Mucosa of gallbladder (tissue), 1 donor: ENCODE measurements at regions not wholly inside any gene's neighbourhood (a gene's known extent, or its start where the extent isn't known, plus 50 kb on each side); places are given as distances from the start of the nearest gene placed in this dataset.

Experiments
- DNase-seq: peaks from one replicate; pipeline ENCODE4 v3.0.0-alpha.2; 2020; ENCODE audit warnings: low spot score
- donor health status: DM: no; HTN: no; CAD: no.

DNA sequence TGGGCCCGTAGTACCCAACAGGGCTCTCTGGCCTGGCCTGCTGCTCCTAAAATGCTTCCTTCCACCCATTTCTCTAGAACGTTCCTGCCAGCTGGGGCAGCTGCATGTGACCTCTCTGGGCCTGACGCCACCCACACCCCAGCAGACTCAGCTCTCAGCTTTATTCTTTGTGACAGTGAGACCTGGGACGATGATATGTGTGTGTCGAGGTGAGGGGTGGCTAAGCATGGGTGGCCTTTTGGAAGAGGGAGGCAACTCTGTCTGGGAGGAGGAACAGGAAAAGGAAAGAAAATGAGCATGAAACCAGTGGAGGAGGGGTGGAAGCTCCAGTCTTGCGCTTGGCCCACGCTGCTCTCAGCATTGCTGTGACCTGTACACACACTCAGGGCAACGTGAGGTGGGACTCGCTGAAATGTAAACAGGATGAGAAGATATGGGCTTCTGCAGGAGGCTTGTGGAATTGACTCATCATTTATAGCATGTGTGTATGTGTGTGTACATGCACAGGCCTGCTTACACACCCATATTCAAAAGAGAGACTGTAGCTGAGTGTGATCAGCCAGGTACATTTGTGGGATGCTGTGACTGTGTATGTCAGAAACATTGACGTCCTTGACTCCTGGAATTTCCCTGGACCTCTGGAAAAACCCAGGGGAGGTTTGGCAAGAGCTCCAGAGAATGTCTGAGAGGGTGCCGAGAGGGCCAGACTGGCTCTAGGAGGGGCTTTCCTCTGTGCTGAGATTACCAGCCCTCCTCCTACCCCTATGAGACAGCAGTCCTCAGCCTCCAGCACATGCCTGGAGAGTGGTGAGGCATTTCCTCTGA is 137.9 kb downstream of the PJA1 start:
- DNase-seq, result peak; percentile 64

DNA sequence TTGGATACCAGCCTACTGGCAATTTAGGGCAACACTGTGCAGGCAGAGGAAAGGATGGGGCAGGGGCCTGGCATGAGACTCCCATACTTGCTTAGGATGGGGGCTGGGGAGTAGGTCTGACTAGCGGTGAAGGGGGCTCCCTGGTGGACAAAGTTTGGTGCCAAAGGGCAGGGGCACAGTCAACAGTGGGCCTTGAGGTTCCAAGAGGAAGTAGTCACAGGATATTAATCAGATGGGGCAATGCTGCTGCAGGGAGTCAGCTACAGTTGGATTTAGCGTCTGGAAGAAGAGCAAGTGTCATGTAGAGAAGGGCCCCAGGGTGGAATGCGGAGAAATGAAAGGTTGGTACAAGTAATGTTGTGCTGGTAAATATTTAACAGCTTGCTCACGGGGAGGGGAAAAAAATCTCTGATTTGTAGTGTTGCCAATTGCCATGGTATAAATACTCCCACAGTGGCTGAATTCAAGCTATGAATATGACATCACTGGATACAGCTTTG is 139.4 kb downstream of the PJA1 start:
- no peak for DNase-seq

DNA sequence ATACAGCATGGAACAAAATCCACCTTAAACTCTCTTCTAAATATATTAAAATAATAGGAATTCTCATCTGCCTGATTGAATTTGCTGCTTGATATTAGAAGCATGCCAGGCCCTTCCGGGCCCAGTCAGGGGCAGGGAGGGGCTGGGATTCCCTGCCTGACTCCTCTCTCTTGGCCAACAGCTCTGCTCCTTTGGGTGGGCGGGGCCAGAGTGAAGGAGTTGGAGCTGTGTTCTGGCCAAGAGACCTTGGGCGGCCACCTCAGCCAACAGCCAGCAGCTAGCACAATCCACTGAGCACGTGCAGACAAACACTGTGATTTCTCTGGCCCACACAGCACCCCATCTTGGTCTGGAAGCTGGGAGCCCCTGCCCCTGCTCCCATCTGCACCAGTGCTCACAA is 140.3 kb downstream of the PJA1 start:
- DNase-seq, result peak; percentile 80

DNA sequence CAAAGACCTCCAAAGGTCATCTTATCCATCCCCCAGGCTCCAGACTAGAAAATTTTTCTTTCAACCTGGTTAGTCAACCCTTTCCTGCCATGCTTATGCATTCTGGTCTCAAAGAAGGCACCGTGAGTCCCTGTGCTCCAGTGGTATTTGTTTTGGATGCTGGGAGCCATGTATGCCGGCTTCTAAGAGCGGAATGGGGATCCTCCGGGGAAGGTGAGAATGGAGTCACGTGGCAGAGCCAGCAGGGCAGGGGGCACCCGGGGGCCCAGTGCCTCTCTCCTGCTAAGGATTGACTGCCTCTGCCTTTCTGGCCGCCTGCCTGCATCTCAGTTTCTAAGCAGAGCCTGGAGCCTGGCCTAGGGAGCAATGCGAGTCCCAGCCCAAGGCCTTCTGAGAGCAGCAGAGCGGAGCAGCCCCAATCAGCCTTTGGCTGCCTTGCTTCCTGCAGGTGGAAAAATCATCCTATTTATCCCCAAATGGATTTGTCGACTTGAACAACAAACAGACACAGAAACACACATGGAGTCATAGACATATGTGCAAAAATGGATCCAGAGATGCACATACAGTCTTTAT is 141.0 kb downstream of the PJA1 start:
- DNase-seq, result no peak

DNA sequence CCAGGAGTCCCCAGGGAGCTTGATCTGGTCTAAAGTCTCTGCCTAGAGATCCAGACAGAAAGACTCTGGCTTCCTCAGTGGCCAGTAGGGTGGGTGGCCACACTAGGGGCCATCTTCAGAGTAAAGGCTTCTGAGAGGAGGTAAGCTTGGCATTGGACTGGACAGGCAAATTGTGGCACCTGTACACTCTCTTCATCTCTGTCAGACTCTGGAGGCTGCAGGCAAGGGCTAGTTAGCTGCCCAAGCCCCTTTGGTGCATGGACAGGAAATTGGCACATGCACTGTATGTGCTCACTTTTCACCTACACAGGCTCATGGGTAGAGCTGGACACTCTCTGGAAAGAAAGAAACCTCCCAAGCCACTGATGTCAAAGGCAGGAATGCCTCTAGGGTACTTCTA is 142.8 kb downstream of the PJA1 start:
- DNase-seq, result no peak

DNA sequence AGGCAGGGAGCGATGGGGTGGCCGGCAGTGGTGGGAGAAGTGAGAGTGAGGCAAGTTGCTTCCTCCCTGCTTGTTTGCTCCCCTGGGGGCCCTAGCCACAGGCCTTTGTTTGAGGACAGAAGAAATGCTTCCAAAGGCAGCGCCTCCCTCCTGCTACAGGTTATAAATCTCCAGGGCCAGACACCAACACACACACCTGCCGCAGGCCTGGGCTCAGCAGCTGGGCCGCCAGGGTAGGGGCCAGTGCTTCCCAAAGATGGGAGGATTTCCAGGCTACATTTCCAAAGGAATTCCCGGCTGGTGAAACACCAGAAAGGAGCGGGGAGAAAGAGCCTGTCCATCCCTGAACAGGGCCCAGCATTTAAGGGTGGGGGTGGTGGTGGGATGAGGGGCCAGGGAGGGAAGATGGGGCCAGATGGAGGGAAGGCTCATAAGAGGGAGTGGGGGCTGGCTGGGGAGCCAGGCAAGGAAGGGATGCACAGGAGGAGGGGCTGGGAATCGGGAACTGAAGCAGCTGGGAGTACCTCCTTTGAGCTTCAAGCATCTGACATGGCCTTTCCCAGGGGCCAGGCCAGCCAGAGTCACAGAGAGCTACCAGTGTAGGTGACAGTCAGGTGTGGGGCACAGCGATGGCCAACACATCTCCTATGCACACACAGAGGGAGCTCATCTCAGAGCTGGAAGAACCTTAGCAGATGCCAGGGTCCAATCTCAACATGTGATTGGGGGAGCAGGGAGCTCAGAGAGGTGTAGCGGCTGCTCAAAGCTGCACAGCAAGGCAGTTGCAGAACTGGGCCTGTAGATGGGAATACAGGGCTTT is 143.9 kb downstream of the PJA1 start:
- no peak for DNase-seq

DNA sequence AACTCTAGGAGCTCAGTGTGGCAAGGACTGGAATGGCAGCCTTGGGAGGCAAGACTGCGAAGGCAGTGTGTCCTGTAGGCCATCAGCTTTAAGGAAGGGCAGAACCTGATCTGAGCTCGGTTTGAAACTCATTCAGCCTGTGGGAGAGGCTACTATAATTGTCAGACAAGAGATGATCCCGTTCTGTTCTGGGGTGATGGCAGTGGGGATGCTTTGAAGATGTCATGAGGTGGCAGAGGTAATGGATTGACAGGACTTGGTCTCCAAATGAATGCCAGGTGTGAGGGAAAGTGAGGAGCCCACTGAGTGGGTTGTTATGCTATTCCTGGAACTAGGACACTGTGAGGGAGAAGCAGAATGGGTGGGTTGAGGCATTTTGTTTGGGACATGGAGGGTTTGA is 144.9 kb downstream of the PJA1 start:
- DNase-seq, result no peak

DNA sequence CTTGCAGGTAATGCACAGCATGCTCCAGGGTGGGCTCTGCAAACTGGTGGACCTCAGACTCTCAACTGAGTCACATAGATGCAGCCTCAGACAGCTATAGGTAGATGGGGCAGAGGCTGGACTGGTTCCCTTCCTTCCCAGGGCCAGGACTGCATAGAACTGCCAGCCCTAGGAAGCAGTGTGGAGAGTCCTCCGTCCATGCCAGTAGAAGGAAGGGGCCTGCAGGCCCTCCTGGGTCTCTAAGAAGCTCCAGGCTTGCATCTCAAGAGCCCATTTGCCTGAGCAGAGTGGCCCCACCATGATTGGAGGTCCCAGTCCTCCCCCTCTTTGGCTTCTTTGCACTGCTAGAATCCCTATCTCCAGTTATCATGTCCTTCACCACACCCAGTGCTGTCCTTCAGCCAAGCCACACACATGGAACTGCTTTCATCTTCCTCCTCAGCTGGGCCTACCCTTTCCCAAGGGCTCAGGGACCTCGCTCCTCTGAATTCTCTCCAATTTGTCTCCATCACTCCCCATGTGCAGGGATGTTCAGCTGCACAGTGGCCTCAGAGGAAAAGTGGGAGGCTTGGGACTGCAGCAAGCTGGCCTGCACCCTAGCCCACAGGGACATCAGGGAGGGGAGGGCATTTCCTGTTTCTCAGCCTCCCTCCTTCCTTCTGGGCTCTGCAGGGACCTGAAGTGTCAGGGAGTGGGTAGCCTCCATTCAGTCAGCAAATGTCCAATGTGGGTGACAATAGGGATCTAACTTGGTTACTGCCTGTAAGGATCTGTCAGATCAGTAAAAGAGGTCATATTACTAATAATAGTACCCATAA is 146.0 kb downstream of the PJA1 start:
- DNase-seq, result no peak

DNA sequence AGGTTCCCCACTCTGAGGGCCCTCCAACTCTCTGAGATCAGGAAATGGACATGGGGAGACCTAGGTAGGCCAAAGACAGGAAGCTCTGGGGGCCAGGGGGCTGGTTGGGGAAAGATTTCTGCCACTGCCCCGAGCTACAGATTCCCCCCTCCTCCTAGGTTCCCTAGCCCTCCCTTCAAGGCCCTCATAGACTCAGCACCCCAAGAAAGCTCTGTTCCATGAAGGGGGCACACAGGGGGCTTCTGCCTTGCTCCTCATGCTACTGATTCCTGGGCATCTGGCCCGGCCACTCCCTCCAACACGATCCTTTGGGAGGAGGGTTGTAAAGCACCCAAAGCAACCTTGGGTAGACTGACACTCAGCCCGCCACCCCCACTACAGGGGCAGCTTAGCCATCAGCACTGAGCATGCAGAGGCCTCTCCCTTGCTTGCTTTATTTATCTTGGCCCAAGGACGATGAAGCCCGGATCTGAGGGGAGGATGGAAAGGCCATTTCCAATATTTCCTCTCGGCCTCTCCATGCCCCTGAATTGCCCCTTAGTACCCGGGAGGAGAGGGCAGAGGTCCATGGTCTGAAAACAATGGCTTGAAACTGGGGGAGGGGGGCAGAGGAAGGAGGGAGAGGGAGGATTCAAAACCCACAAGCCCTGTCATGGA is 146.7 kb downstream of the PJA1 start:
- no peak for DNase-seq

DNA sequence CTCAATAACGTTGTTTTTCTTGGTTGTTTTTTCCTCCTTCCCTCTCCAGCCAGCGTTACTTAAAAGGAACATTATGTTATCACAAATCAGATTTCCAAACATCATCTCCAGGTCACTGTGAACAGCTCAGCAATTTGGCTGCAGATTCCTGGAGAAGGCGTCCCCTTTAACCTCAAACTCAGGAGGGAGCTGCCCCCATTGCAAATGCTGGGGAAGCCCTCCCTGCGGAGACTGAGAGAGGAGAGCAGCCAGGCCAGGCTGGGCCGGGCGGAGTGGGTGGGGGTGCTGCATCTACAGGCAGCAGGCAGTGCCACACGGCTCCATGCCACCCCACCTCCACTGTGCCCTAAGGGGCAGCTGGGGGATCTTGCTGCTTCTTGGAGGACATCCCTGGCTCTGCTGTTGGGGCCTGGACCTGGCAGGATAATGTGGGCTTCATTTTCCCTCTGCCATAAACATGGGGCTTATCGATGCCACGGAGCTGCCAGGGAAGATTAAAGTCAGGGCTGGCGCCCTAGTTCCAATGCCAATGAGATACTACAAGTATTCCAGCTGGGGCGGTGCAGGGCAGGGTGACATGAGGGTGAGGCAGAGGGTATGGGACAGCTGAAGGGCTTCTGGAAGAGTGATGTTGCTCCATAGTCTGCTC is 148.8 kb downstream of the PJA1 start:
- peak; percentile 9 for DNase-seq

DNA sequence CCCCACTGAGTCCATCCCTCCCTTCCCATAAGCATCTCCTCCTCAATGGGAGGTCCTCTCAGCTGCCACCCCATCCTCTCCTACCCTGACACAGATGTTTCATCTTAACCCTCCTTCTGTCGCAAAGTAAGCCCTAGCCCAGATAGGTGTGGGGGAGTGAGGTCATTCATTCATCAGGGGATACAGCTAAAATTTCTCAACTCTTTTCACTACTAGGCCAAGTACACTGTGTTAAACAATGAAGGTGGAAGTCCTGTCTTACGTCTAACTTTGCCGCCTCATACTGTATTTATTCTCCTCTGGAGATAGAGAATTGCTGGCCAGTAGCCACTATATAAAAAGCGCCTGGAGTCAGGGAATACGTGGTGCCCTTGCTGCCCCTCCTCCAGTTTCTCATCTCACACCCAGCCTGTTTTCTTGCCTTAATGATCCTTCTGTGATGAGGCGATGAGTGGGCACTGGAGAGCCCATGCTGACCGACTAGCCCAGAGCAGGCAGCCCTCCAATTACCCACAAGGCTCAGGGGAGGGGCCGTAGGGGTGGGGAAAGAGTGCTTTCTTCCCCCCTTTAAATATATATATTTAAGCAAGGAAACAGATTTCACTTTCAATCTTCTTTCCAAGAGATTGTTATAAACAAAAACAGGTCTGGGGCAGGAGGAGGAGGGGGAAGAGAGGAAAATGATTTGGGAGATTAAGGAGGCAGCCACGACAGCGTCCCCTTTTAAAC is 149.5 kb downstream of the PJA1 start:
- peak; percentile 5 for DNase-seq

DNA sequence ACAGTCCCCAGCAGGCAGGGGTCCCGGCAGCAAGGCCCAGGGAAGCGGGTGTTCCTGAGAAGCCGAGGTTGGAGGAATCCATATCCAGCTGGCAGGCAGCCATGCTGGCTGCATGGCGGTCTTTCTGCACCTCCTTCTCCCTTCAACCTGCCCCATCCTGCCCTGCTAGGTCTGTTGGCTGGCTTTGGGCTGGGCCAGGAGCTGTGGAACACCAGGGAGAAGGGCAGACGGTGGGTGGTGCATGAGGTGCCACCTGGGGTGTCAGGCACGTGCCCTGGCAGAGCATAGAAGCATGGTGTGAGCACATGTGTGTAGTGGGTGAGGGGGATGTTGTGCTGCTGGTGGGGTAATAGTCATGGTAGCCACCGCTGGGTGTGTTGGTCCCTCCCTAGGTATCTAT is 150.1 kb downstream of the PJA1 start:
- DNase-seq, result peak; percentile 9

DNA sequence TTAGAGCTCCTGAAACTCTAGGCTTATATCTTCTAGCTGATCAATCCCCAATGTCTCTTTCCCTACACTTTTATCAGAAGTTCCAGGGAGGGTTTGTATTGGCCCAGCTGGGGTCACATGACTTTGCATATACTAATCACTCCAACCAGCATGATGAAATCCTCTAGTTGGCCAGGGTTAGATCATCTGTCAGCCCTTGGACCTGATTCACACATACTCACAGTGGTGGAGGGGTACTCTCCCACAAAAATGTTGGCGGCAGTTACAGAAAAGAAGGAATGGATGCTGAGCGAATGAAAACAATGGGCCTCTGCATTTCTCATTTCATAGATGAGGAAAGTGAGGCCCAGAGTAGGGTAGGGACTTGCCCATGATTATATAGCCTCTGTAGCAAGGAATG is 151.1 kb downstream of the PJA1 start:
- DNase-seq, result no peak

DNA sequence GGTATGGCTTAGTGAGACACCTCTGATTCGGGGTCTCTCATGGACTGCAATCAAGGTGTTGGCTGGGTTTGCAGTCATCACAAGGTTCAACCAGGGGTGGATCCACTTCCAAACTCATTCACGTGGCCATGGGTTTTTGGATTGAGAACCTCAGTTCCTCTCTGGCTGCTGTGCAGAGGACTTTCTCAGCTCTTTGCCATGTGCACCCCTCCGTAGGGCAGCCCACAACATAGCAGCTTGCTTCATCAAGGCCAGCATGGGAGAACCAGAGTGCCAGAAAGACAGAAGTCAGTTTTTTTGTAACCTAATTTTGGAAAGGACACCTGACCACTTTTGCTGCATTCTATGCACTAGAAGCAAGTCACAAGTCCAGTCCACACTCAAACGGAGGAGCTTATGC is 154.9 kb downstream of the PJA1 start:
- no peak for DNase-seq

DNA sequence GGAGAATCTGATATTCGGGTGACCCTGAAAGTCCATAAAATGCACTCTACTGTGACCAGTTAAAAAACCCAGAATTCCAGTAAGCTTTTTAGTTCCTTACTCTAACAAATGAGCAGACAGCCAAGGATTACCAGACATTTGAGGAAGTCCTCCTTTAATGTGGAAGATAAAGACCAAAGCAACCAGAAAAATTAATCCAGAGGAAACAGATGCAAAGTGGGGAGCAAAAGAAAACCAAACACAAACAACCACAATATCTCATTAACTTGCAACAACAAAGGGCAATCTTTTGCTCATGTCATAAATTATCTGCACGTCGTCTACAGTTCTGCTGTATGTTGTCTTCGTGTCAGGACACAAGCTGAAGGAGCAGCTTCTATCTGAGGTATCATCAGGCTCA is 164.4 kb downstream of the PJA1 start:
- peak; percentile 1 for DNase-seq

DNA sequence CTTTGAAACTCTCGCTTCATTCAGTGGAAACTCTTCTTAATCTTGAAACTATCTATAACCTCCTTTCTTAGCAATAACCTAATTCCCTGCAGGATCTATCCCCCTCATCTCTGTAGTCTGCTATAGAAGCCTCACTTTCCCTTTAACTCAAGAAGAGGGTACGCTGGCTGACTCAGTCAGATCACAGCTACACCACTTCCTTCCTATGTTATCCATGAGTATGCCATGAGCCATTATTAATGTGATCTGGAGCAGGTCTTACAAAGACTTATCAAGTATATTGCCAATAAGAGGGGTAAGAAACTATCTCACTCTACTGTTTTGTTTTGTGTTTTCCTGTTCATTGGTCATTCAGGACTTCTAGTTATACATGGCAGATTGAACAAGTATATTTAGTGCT is 165.3 kb downstream of the PJA1 start:
- DNase-seq, result no peak

DNA sequence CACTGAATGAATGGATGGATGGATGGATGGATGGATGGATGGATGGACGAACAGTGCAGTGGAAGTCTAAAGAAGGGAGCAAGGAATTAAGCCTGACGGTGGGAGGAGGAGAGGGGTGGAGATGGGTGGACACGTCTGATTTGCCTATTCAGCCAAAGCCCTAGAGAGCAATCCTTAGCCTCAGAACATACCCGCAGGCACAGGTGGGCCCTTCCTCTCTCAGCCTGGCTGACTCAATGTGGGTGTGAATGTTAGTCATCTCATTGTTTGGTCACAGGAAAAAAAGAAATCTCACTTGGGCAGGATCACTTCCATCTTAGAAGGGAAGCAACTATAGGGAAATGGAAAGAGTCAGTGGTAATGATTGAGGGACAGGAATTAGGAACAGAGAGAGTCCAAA is 165.9 kb downstream of the PJA1 start:
- DNase-seq, result peak; percentile 9

DNA sequence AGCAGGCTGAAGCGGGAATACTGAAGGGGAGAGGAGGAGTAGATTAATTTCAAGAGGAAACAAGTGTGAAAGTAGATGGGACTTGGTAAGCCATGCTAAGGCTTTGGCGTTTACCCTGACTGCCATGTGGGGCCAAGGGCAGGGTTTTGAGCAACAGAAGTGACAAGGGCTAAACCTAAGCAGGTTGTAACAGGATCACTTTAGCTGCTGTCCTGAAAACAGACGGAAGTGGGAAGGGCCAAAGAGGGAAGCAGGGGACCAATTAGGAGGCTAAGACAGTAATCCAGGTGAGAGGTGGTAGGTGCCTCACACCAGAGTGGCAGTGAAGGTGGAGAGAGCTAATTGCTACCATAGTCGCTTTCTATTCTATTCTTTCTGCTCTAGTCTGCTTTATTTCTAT is 166.5 kb downstream of the PJA1 start:
- DNase-seq, result peak; percentile 6

DNA sequence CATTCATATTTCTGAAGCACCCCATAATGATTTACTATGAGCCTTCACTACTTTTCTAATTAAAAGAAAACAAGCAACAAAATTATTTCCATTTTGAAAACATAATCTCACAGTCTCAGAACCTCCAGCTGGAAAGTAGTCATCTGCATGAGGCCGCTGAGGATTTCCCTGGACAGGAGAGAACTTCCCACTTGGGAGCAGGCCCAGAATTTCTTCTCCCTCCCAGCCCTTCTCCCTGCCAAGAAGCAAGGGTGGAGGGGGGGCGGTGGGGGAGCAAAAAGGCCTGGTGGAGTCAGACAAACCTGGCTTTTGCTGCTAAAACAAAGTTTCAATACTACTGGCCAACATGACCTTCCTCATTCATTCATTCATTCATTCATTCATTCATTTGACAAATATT is 167.3 kb downstream of the PJA1 start:
- peak; percentile 53 for DNase-seq

DNA sequence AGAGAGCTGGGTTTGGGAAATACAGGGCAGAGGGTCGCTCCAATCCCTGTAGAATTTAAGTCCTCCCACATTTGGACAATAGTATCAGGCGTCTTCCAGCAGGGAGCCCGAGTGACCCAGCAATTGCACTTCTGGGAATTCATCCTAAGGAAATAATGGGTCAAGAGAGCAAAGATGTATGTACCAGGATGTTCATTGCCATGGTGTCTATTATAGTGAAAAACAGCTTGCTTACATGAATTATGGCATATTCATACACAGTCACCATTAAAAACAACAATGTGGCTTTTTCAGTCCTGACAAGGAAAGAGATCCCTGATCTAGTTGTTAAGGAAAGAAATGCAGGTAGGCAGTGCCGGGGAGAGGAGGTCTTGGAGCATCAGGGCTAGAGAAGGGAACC is 167.7 kb downstream of the PJA1 start:
- peak; percentile 7 for DNase-seq
